Astrocyte (in vitro differentiated cells and primary cell): ENCODE measurements at regions not wholly inside any gene's neighbourhood (a gene's known extent, or its start where the extent isn't known, plus 50 kb on each side); places are given as distances from the start of the nearest gene placed in this dataset.
A peak's percentile ranks its signal among the peaks of the same experiment; 100 is the strongest.

Source experiments
- DNase-seq: peaks from one replicate; pipeline ENCODE4 v3.0.0-alpha.2; 2010; ENCODE audit warnings: low read depth
- FAIRE-seq: peaks from 2 replicates; lab custom pipeline; 2011; peaks lifted over from hg19 to GRCh38; lab: Jason Lieb, UNC
- H2AFZ ChIP-seq: 2 replicates; pipeline ENCODE4 v1.6.0; 2012; ENCODE audit warnings: low read depth, low read length, inconsistent platforms
- H3K27ac ChIP-seq: 2 replicates; pipeline ENCODE4 v1.5.1; 2011; ENCODE audit warnings: low read depth, low read length, inconsistent platforms
- H3K27me3 ChIP-seq: 2 replicates; pipeline ENCODE4 v1.6.0; 2011; ENCODE audit warnings: low read length, inconsistent platforms; ENCODE audit not compliant: insufficient read depth
- H3K36me3 ChIP-seq: 2 replicates; pipeline ENCODE4 v1.5.1; 2011; ENCODE audit warnings: low read length, inconsistent platforms; ENCODE audit not compliant: insufficient read depth
- H3K4me1 ChIP-seq: 2 replicates; pipeline ENCODE4 v1.5.1; 2011; ENCODE audit warnings: low read length, inconsistent platforms; ENCODE audit not compliant: insufficient read depth
- H3K4me2 ChIP-seq: 2 replicates; pipeline ENCODE4 v1.6.0; 2012; ENCODE audit warnings: low read length, inconsistent platforms
- H3K4me3 ChIP-seq: 2 replicates; pipeline ENCODE4 v1.5.1; 2011; ENCODE audit warnings: low read depth, mild to moderate bottlenecking, low read length, inconsistent platforms; ENCODE audit not compliant: insufficient read depth
- H3K79me2 ChIP-seq: 2 replicates; pipeline ENCODE4 v1.6.0; 2012; ENCODE audit warnings: mild to moderate bottlenecking, low read length, inconsistent platforms; ENCODE audit not compliant: insufficient read depth
- H3K9ac ChIP-seq: 2 replicates; pipeline ENCODE4 v1.6.0; 2012; ENCODE audit warnings: mild to moderate bottlenecking, low read length, inconsistent platforms
- H3K9me3 ChIP-seq: 2 replicates; pipeline ENCODE4 v1.5.1; 2012; ENCODE audit warnings: low read depth, mild to moderate bottlenecking, low read length, inconsistent platforms; ENCODE audit not compliant: insufficient read depth
- H4K20me1 ChIP-seq: 2 replicates; pipeline ENCODE4 v1.6.0; 2012; ENCODE audit warnings: low read length, inconsistent platforms; ENCODE audit not compliant: insufficient read depth
- H3K27ac Mint-ChIP-seq: one replicate; pipeline ENCODE4 v1.8.0; 2021; ENCODE audit warnings: mild to moderate bottlenecking, mixed read lengths; ENCODE audit not compliant: unreplicated experiment
- H3K27me3 Mint-ChIP-seq: one replicate; pipeline ENCODE4 v1.8.0; 2021; ENCODE audit warnings: low read depth, mixed read lengths; ENCODE audit not compliant: unreplicated experiment
- H3K36me3 Mint-ChIP-seq: one replicate; pipeline ENCODE4 v1.8.0; 2021; ENCODE audit warnings: low read depth, mixed read lengths; ENCODE audit not compliant: unreplicated experiment
- H3K4me1 Mint-ChIP-seq: one replicate; pipeline ENCODE4 v1.8.0; 2021; ENCODE audit warnings: low read depth, mixed read lengths; ENCODE audit not compliant: unreplicated experiment
- H3K4me3 Mint-ChIP-seq: one replicate; pipeline ENCODE4 v1.8.0; 2021; ENCODE audit warnings: mild to moderate bottlenecking, moderate library complexity, mixed read lengths; ENCODE audit not compliant: unreplicated experiment
- H3K9me3 Mint-ChIP-seq: one replicate; pipeline ENCODE4 v1.8.0; 2021; ENCODE audit warnings: mild to moderate bottlenecking, mixed read lengths; ENCODE audit not compliant: unreplicated experiment
- EZH2 ChIP-seq: IDR thresholded peaks from 2 replicates; pipeline ENCODE4 v1.6.1; 2012; ENCODE audit warnings: mild to moderate bottlenecking, low read length, inconsistent platforms; ENCODE audit not compliant: insufficient read depth
- TF ChIP-seq, protein P1 (sequence below): IDR thresholded peaks from 2 replicates; pipeline ENCODE4 v1.5.1; 2011; ENCODE audit warnings: low read depth, mild to moderate bottlenecking, inconsistent platforms, low read length, moderate library complexity; ENCODE audit not compliant: insufficient read depth

GRCh38 chr13:78139765-78140164, 221.1 kb upstream of the EDNRB start:
- no peaks in the 10 kb centered on the region for H3K9me3 ChIP-seq
- H3K4me1 ChIP-seq: no peaks in the 10 kb centered on the region
- no peaks in the 10 kb centered on the region for H3K9me3 Mint-ChIP-seq
- no peaks in the 10 kb centered on the region for H3K36me3 Mint-ChIP-seq
- H3K36me3 ChIP-seq: no peaks in the 10 kb centered on the region
- no peaks in the 10 kb centered on the region for H3K27me3 Mint-ChIP-seq
- FAIRE-seq (no peak), DNase-seq (no peak)
- peaks cover 2% of the 10 kb centered on the region for H3K4me1 Mint-ChIP-seq
- H3K79me2 ChIP-seq: no peaks in the 10 kb centered on the region
- TF ChIP-seq, protein P1, sequence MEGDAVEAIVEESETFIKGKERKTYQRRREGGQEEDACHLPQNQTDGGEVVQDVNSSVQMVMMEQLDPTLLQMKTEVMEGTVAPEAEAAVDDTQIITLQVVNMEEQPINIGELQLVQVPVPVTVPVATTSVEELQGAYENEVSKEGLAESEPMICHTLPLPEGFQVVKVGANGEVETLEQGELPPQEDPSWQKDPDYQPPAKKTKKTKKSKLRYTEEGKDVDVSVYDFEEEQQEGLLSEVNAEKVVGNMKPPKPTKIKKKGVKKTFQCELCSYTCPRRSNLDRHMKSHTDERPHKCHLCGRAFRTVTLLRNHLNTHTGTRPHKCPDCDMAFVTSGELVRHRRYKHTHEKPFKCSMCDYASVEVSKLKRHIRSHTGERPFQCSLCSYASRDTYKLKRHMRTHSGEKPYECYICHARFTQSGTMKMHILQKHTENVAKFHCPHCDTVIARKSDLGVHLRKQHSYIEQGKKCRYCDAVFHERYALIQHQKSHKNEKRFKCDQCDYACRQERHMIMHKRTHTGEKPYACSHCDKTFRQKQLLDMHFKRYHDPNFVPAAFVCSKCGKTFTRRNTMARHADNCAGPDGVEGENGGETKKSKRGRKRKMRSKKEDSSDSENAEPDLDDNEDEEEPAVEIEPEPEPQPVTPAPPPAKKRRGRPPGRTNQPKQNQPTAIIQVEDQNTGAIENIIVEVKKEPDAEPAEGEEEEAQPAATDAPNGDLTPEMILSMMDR: no peak
- no peak for TF ChIP-seq EZH2
- H3K4me3 ChIP-seq: no peak overlapping the region
- H2AFZ ChIP-seq: no peak overlapping the region
- no peak overlapping the region for H3K4me3 Mint-ChIP-seq
- H4K20me1 ChIP-seq: no peaks in the 10 kb centered on the region
- H3K27ac ChIP-seq: no peak overlapping the region
- H3K27me3 ChIP-seq: no peaks in the 10 kb centered on the region
- H3K27ac Mint-ChIP-seq: no peak overlapping the region
- H3K9ac ChIP-seq: no peak overlapping the region
- no peak overlapping the region for H3K4me2 ChIP-seq

DNA sequence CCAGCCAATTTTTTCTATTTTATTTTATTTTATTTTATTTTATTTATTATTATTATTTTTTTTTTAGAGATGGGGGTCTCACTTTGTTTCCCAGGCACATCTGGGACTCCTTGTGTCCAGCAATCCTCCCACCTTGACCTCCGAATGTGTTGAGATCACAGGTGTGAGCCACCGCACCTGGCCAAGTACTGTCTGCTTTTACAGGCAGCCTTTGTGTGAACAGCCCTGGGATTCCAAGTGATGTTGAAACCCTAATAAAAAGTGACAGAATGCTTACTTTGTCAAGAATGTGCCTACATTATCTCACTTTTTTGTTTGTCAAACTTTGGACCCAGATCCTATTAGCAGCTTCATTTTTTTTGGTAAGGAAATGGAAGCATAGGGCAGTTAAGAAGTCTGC, 220.1 kb upstream of the EDNRB start:
- Mint-ChIP-seq H3K27ac (no peak overlapping the region), H3K4me1 (no peaks in the 10 kb centered on the region), H3K36me3 (no peaks in the 10 kb centered on the region), H3K27me3 (no peaks in the 10 kb centered on the region), H3K4me3 (no peak overlapping the region), H3K9me3 (no peaks in the 10 kb centered on the region)
- Histone ChIP-seq H3K27ac (no peak overlapping the region), H3K79me2 (no peaks in the 10 kb centered on the region), H3K9me3 (no peaks in the 10 kb centered on the region), H3K36me3 (no peaks in the 10 kb centered on the region), H2AFZ (no peak overlapping the region), H3K4me3 (no peak overlapping the region), H3K4me2 (no peak overlapping the region), H4K20me1 (no peaks in the 10 kb centered on the region), H3K27me3 (peaks cover under 1% of the 10 kb centered on the region), H3K4me1 (no peaks in the 10 kb centered on the region), H3K9ac (no peak overlapping the region)
- TF ChIP-seq, protein P1: no peak
- no peak for TF ChIP-seq EZH2
- no peak for DNase-seq
- FAIRE-seq: no peak

- Histone ChIP-seq H3K4me3 (no peak overlapping the region), H3K4me1 (no peaks in the 10 kb centered on the region), H2AFZ (no peak overlapping the region), H3K79me2 (no peaks in the 10 kb centered on the region), H3K27me3 (peaks cover 4% of the 10 kb centered on the region), H4K20me1 (no peaks in the 10 kb centered on the region), H3K36me3 (no peaks in the 10 kb centered on the region), H3K9me3 (no peaks in the 10 kb centered on the region), H3K27ac (no peak overlapping the region), H3K9ac (no peak overlapping the region), H3K4me2 (peak overlapping the region; percentile 40)
- H3K4me1 Mint-ChIP-seq: no peaks in the 10 kb centered on the region
- no peak for TF ChIP-seq EZH2
- TF ChIP-seq, protein P1: peak; percentile 71
- peak; percentile 48 for DNase-seq
- H3K36me3 Mint-ChIP-seq: no peaks in the 10 kb centered on the region
- H3K27ac Mint-ChIP-seq: no peak overlapping the region
- no peaks in the 10 kb centered on the region for H3K9me3 Mint-ChIP-seq
- no peaks in the 10 kb centered on the region for H3K27me3 Mint-ChIP-seq
- no peak overlapping the region for H3K4me3 Mint-ChIP-seq
- FAIRE-seq: peak; percentile 67
Observed at GRCh38 chr13:78137404-78138142, 218.9 kb upstream of the EDNRB start.
